ENCODE measurements at regions not wholly inside any gene's neighbourhood (a gene's known extent, or its start where the extent isn't known, plus 50 kb on each side); places are given as distances from the start of the nearest gene placed in this dataset.

DNA sequence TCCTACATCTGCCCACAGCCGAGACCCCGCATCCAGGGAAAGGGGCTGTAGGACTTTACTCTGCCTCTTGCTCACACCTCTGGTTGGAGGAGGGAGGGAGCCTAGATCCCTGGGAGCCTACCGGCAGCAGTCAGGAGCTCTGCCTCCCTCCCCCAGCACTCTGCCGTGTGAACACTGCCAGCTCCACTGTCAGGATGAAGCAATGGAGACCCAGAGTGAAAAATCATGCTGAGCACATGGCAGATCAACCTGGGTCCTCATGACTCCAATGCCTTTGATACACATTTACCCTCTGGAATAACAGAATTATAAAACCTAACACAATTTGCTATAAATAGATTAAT is 477.7 kb downstream of the TNS3 start:
- TF ChIP-seq CTCF (IDR thresholded peaks at IDR 0.05), result no peak
- no peak for TF ChIP-seq EZH2 (IDR thresholded peaks at IDR 0.05; ENCODE audit: borderline replicate concordance, insufficient read depth, low read depth, low read length, poor library complexity, severe bottlenecking)
